IPS DF 4.7 (cell line): ENCODE measurements at regions not wholly inside any gene's neighbourhood (a gene's known extent, or its start where the extent isn't known, plus 50 kb on each side); places are given as distances from the start of the nearest gene placed in this dataset.

Source experiments
- DNase-seq: peaks from one replicate; pipeline ENCODE4 v3.0.0-alpha.2; 2013; ENCODE audit warnings: low spot score; ENCODE audit errors: extremely low read depth

- no peak for DNase-seq
Observed at GRCh38 chr1:55387145-55387544, 172.0 kb upstream of the USP24 start.

DNA sequence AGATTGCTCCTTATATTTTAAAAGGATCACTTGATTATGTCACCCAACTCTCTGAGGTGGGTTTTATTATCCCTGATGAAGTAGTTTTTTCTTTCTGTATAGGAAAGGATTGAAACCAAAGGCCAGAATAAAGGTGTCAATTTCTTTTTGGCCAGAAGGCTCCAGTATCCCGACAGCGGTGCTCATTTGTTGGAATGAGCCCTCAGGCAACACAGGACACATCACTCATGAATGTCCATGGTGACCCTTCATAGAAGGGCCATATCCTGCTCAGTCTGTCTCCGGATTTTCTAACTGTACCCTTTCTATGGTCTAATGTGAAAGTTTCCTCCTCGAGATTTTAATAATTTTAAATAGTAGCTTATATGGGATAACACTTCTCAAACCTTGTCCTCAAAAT is 171.3 kb upstream of the USP24 start:
- DNase-seq = no peak

DNA sequence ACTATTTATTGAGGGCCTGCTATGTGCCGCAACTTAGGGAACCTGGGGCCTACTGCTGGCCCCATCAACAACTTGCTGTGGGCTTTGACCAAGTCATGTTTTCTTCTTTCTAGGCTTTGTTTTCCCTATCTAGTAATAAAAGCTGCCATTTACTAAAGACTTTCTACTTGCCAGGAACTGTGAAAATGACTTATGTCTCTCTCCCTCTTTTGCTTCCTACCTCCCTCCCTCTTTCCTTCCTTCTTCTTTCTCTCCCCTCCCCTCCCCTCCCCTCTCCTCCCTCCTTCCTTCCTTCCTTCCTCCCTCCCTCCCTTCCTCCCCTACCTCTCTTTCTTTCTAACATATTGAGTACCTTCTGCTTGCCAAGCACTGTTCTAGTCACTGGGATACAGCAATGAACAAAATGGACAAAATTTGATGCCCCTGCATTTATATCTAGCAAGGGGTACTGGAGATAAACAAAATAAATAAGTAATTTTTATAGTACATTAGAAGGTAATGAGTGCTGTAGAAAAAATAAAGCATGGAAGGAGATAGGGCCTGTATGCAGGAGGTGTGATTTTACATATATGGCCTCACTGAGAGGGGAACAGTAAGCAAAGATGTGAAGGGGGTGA is 170.3 kb upstream of the USP24 start:
- DNase-seq = no peak

- no peak for DNase-seq
Observed at GRCh38 chr1:55384637-55385036, 169.5 kb upstream of the USP24 start.

GRCh38 chr1:55382806-55383305 is 167.7 kb upstream of the USP24 start:
- DNase-seq = no peak

DNA sequence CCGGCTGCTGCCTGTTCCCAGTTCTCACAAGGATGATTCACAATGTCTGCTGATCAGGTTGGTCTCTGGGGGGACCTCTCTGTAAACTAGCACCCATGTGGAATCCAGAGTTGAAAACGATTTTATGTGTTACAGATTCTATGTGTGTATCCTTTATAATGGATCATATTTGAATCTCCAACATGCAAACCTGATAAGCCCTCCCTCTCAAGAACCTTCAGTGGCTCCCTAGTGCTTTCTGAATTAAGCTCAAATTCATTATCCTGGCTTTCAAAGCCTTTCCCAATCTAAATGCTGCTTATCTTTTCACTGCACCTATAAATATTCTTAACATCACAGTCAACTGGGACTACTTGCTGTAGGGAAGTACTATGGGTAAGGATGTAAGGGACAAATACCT is 166.8 kb upstream of the USP24 start:
- DNase-seq = no peak

DNA sequence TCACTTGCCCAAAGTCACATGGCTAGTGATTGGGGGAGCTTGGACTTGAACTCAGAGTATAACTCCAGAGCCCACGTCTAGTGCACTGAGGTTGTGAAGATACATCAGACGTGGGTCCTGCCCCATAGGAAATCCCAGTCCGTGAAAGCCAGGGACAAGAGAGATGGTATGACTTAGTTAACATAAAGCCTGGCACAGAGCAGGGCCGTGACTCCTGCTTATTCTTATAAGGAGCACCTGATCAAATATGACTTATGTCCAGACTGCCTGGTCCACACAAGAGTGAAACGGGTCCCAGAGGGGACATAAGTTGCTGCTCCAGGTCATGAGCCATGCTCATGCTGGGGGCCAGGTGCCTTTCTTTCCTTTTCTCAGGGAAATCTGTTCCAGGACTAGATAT is 166.3 kb upstream of the USP24 start:
- no peak for DNase-seq

DNA sequence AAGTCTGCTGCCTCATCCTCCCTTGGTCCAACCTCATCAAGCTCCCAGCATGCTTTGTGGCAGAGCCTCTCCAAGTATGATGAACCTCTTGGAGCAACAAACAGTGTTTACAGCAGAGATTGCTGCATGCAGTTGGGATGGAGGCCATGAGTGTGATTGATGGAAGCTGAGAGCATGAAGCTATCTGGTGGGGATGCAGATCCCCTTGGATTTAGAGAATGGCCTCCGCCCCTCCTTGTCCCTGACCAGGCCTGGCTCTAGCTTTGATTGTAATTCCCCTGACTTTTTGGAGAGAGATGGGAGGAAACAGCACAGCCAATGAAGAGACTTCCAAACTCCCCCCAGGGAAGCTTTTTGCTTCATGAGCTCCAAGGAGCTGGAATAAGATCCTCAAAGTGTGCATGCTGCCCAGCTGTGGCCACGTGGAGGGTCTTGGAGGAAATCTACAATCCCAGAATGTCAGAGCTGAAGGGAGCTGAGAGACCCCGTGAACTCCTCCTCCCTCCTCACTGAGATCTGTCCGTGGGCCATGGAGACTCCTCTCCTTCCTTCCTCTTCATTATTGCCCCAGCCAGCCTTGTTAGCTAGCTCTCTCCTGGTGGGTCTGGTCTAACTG is 165.3 kb upstream of the USP24 start:
- no peak for DNase-seq

DNA sequence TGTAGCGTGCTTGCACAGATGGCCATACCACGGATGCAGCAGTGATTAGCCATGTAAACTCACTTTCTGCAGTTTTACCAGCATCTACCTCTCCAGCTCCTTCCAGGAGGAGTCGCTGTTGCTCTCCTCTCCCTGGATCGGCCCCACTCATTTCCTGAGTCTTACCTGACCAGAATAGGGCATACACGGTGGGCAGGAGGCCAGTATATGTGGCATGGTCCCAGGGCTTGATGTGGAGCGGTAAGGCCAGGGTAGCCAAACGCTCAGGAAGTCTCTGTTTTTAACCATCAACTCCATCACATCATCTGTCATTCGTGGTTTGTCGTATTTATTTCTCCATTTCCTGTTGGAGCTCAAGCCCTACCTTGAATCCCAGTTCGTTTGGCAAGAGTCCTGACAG is 163.4 kb upstream of the USP24 start:
- DNase-seq = peak; percentile 51

DNA sequence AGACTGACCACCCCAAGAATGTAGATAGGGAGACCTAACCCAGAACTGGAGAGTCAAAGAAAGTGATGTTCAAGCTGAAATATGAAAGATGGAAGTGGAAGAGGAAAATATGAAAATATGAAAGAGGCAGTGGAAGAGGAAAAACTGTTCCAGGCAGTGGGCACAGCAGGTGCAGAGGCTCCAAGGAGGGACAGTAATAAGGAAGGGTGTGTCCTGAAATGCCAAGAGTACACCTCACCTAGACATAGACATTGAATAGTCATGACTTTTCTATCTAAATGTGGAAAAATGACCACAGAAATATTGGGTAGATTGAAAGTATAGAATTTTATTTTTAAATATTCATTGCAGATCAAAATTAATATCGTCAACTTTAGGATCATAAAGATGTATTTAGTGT is 161.7 kb upstream of the USP24 start:
- DNase-seq = no peak

DNA sequence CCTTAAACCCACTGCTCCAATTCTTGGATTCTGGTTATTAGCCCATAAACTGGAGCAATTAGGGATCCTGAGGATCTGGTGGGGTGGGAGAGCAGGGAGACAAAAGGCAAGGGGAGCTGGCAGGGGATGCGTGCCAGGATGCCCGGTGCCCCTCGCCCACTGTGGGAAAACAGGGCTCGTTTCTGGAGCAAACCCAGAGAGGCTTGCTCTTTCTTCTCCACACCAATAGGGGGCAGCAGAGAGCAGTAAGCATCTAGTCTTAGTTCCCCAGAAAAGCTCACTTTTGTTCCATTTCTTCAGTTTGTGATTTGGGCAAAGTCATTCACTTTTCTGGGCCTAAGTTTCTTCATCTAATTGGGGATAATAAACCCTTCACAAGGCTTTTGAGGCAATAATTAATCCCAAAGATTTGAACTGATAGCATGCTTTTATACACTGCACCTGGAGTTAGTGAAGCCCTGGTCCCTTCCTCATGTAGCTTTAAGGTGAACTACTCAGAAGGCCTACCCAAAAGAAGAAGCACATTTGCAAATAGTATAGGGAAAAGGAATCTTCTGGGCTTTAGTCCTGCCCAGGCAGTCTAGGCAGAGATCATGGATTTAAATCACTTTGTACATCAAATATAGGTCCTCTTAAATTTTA is 160.6 kb upstream of the USP24 start:
- DNase-seq = peak; percentile 3

DNA sequence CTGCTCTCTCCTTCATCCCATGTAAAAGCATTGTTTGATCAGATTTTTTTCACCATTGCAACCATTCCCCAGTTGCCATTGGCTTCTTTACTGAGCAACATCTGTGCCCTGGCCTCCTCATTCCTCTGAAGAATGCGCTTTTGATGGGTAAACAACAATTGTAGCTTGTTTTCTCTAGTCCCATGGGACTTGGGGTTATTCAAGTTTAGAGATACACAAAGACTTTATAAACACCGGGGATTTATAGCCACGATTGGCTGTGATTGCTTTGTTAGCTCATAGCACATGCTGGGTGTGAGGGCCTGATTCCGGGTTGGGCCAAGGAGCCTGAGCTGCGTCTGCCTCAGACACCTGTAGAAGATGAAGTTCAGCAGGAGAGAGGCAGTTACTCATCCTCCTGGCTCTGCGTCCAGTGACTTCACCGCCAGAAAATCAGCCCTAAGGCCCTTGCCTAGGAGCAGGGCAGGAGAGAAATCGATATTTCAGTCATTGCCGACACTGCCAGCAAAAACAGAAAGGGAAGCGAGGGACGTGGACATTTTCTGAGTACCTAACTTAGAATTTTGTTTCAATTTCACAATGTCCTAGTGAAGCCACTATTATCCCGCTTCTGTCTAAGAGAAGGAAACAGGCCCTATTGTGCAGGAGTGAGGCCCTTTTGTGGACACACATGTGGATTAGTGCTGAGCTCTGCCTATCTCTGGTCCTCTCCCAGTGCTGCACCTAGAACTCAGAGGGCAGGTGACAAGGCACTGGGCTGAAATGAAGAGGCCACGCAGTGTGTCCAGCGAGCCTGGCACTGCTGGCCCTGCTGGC is 159.8 kb upstream of the USP24 start:
- DNase-seq = no peak

DNA sequence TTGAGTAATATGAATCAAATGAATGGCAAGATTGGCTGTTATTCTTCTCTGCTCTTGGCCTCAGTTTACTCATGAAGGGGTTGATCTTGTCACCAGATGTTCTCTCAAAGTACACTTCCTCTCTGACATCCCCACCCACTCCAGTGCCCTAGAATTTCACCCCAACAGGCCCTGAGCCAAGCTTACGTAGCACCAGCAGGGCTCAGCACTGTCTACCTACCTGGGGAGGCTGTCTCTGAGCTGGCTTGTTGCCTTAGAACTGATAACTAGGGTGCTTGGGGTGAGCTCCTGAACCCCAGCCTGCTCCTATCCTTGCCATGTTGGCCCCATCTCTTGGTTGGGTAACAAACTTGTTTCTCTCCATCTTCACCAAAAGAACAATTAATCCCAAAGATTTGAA is 159.1 kb upstream of the USP24 start:
- DNase-seq = no peak

DNA sequence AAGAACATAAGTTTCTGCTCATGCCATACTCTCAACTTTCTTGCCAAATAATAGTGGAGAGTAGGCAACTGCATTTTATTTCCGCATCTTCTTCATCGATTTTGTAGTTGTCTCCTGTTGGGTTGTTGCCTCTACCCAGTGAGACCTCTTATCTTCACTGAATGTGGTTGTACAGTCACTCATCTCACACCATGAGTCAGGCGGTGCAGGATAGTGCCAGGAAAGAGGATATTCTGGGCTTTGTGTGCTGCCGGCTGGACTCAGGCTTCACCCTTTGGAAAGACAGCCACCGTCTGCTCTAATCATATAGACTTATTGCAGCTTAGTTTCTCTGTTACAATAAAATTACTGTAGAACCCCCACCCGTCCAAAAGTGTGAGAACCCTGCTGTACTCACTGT is 154.3 kb upstream of the USP24 start:
- no peak for DNase-seq

GRCh38 chr1:55368698-55369097 is 153.5 kb upstream of the USP24 start:
- no peak for DNase-seq

- no peak for DNase-seq
Observed at GRCh38 chr1:55367273-55367672, 152.1 kb upstream of the USP24 start.

- no peak for DNase-seq
Observed at GRCh38 chr1:55364216-55364615, 149.1 kb upstream of the USP24 start.

DNA sequence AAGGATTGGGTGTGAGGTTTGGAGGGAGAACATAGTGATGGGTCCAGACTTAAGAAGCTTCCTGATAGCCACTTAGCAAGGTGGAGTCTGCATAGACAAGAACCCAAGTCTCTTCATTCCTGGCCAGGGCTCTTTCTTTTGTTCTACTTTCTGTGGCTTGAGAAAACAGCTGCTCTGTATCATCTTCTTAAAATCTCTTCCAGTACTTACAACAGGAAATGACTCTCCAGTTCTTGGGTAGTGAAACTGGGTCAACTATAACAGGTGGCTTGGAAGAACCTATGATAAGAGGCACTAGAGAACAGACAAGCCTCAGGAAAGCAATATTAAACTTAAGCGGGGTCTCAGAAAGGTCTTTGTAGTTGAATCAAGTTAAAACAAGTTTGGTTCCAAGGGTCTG is 148.1 kb upstream of the USP24 start:
- DNase-seq = no peak

DNA sequence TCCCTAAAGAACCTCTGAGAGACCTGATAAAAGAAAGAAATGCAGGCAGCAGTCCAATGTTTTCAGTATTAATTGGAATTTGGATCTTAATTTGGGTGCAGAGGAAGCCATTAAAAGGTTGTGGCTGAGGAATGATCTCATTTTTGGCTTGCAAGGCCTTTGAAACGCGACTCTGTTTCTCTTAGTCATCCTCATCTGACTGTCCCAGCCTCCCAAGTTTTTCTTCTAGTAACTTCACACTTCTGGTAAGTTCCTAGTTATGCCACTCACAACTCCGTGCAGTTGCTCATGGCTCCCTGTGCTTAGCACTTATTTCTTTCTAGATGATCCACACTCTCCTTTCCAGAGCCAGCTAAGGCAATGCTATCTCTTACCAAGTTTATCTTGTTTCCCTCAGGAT is 147.4 kb upstream of the USP24 start:
- DNase-seq = no peak

DNA sequence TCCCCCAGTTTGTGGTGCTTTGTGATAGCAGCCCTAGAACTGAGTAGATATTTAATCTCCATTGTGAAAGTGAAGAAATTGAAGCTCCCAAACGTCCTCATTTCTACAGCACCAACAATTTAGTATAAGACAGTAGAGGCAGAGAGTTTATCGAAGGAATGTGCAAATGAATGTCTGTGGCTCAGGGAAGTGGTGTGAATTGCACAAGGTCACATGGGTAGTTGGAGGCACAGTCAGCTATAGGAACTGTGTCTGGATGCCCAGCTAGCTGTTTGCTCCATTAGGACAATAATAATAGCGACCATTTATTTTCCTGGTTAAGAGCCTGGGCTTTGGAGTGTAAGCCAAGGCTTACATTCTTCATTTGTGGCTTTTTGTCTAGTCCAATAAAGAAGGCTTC is 144.4 kb upstream of the USP24 start:
- no peak for DNase-seq

GRCh38 chr1:55358581-55358980 is 143.4 kb upstream of the USP24 start:
- DNase-seq = no peak

DNA sequence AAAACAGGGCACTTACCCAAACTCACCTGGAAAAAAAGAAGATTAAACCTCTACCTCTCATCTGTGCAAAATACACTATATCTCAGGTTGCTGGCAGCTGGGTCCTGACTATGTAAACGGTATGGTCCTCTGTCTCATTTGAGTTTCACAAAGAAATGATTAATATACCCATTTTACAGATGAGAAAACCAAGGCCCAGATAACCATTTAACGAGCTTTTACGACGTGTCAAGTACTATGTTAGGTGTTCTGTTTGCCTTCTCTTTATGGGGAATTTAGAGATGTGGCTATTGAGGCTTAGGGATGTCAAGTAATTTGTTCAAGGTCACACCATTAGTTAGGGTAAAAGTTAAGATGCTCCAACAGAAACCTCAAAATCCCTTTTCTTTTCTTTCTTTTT is 140.4 kb upstream of the USP24 start:
- no peak for DNase-seq
